ENCODE measurements at regions not wholly inside any gene's neighbourhood (a gene's known extent, or its start where the extent isn't known, plus 50 kb on each side); places are given as distances from the start of the nearest gene placed in this dataset.

- no peak for DNase-seq
- WGBS (ENCODE audit: insufficient coverage), result 86% methylated on average over 1 of the region's 1 CpG
- H3K4me1 ChIP-seq (ENCODE audit: control insufficient read depth, insufficient read depth, low read length), result no peaks in the 10 kb centered on the region
- H3K27me3 ChIP-seq (ENCODE audit: control insufficient read depth, insufficient read depth, low read length), result no peaks in the 10 kb centered on the region
- H3K4me3 ChIP-seq (ENCODE audit: low read length), result no peak overlapping the region
- H3K36me3 ChIP-seq (ENCODE audit: control insufficient read depth, insufficient read depth, low read length), result no peaks in the 10 kb centered on the region
- H3K27ac ChIP-seq (ENCODE audit: low read length), result no peak overlapping the region
- H3K9me3 ChIP-seq (replicated peaks; ENCODE audit: control insufficient read depth, low read depth, low read length), result peaks cover 5% of the 10 kb centered on the region
Measured at GRCh38 chr3:40639006-40639405, 114.2 kb downstream of the ZNF621 start.

DNA sequence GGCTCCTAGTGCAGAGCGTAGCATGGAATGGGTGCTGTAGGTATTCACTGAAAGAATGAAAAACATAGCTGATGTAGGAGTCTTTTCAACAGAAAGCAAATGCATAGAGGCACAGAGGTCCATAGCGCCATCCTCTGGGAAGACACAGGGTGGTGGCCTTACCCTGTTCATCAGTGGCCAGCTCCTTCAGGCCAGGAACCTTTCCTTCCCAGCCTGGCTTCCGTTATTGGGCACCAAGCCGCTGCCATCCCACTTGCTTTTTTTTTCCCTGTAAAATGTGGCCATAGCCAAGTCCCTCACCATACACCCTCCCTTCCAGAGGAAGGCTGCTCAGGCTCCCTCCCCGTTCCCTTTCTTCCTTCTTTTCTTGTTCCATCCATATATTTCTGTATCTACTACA lies 118.1 kb downstream of the ZNF621 start:
- no peak for DNase-seq
- H3K27ac ChIP-seq (ENCODE audit: low read length), result no peak overlapping the region
- 88% methylated on average over 4 of the region's 5 CpGs for WGBS (ENCODE audit: insufficient coverage)
- no peaks in the 10 kb centered on the region for H3K36me3 ChIP-seq (ENCODE audit: control insufficient read depth, insufficient read depth, low read length)
- no peak overlapping the region for H3K4me3 ChIP-seq (ENCODE audit: low read length)
- no peaks in the 10 kb centered on the region for H3K27me3 ChIP-seq (ENCODE audit: control insufficient read depth, insufficient read depth, low read length)
- H3K4me1 ChIP-seq (ENCODE audit: control insufficient read depth, insufficient read depth, low read length), result peaks cover 5% of the 10 kb centered on the region
- H3K9me3 ChIP-seq (replicated peaks; ENCODE audit: control insufficient read depth, low read depth, low read length), result no peaks in the 10 kb centered on the region

- no peak overlapping the region for H3K4me3 ChIP-seq (ENCODE audit: low read length)
- peaks cover 2% of the 10 kb centered on the region for H3K9me3 ChIP-seq (replicated peaks; ENCODE audit: control insufficient read depth, low read depth, low read length)
- H3K27ac ChIP-seq (ENCODE audit: low read length), result peak overlapping the region; percentile 38
- no peaks in the 10 kb centered on the region for H3K36me3 ChIP-seq (ENCODE audit: control insufficient read depth, insufficient read depth, low read length)
- peaks cover 5% of the 10 kb centered on the region for H3K4me1 ChIP-seq (ENCODE audit: control insufficient read depth, insufficient read depth, low read length)
- no peaks in the 10 kb centered on the region for H3K27me3 ChIP-seq (ENCODE audit: control insufficient read depth, insufficient read depth, low read length)
- WGBS (ENCODE audit: insufficient coverage), result 43% methylated on average over 3 of the region's 3 CpGs
- peak; percentile 46 for DNase-seq
Measured at GRCh38 chr3:40645883-40646282, 121.1 kb downstream of the ZNF621 start.

DNA sequence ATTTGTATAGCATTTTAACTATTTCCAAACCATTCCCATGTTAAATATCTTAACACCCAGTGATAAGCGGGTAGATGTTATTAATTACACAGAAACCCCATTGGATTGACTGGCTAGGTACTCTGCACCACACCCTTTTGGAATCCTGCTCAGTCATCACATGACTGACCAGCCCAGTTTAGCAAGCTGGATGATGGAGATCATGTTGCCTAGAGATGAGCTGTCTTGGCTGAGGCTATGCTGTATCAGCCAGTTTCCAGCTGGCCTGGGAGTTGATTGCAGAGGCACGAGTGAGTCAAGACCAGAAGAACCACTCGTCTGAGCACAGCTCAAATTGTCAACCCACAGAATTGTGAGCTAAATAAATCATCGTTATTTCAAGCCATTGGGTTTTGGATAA lies 124.6 kb downstream of the ZNF621 start:
- 100% methylated on average over 1 of the region's 4 CpGs for WGBS (ENCODE audit: insufficient coverage)
- H3K4me1 ChIP-seq (ENCODE audit: control insufficient read depth, insufficient read depth, low read length), result peaks cover 5% of the 10 kb centered on the region
- DNase-seq, result no peak
- H3K27ac ChIP-seq (ENCODE audit: low read length), result no peak overlapping the region
- no peak overlapping the region for H3K4me3 ChIP-seq (ENCODE audit: low read length)
- peaks cover 2% of the 10 kb centered on the region for H3K9me3 ChIP-seq (replicated peaks; ENCODE audit: control insufficient read depth, low read depth, low read length)
- no peaks in the 10 kb centered on the region for H3K27me3 ChIP-seq (ENCODE audit: control insufficient read depth, insufficient read depth, low read length)
- no peaks in the 10 kb centered on the region for H3K36me3 ChIP-seq (ENCODE audit: control insufficient read depth, insufficient read depth, low read length)

DNA sequence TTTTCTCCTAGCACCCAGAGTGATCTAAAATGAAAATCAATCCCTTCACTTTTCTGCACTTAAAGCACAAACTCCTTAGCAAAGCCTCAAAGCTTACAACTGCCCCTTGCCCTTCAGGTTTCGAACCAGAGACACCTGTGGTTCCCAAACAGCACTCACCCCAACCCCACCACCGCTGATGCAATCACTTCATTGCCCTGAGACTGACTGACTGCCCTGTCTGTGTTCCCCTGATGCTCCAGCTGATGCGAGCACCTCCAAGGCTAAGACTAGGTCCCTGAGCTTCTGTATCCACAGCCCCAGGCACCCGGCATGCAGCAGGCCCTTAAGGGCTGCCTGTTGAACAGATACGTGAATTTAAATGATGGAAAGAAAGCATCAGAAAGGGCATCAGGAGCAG lies 127.3 kb downstream of the ZNF621 start:
- H3K27me3 ChIP-seq (ENCODE audit: control insufficient read depth, insufficient read depth, low read length), result no peaks in the 10 kb centered on the region
- no peaks in the 10 kb centered on the region for H3K4me1 ChIP-seq (ENCODE audit: control insufficient read depth, insufficient read depth, low read length)
- H3K4me3 ChIP-seq (ENCODE audit: low read length), result no peak overlapping the region
- no peaks in the 10 kb centered on the region for H3K36me3 ChIP-seq (ENCODE audit: control insufficient read depth, insufficient read depth, low read length)
- DNase-seq, result no peak
- 83% methylated on average over 5 of the region's 5 CpGs for WGBS (ENCODE audit: insufficient coverage)
- H3K27ac ChIP-seq (ENCODE audit: low read length), result no peak overlapping the region
- H3K9me3 ChIP-seq (replicated peaks; ENCODE audit: control insufficient read depth, low read depth, low read length), result peaks cover 2% of the 10 kb centered on the region

DNA sequence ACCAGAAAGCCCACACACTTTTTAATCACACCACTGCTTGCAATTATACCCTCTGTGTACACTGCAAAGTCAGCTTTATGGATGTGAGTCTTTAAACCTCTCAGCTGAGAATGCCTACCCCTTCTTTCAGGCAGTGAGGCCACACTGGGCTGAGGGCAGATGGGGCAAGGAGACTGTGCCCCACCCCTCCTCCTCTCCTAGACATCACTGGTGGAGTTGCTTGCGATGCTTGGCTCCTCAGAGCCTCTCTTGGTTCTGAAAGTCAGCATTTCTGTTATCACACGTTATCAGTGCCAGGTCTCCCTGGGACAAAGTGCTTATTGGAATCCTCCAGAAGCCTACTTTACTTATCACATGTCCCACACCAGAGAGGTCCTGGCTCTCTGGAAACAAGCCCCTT lies 128.2 kb downstream of the ZNF621 start:
- no peaks in the 10 kb centered on the region for H3K36me3 ChIP-seq (ENCODE audit: control insufficient read depth, insufficient read depth, low read length)
- WGBS (ENCODE audit: insufficient coverage), result 68% methylated on average over 2 of the region's 2 CpGs
- no peaks in the 10 kb centered on the region for H3K27me3 ChIP-seq (ENCODE audit: control insufficient read depth, insufficient read depth, low read length)
- H3K4me1 ChIP-seq (ENCODE audit: control insufficient read depth, insufficient read depth, low read length), result no peaks in the 10 kb centered on the region
- no peak overlapping the region for H3K4me3 ChIP-seq (ENCODE audit: low read length)
- no peak for DNase-seq
- peaks cover 2% of the 10 kb centered on the region for H3K9me3 ChIP-seq (replicated peaks; ENCODE audit: control insufficient read depth, low read depth, low read length)
- no peak overlapping the region for H3K27ac ChIP-seq (ENCODE audit: low read length)

DNA sequence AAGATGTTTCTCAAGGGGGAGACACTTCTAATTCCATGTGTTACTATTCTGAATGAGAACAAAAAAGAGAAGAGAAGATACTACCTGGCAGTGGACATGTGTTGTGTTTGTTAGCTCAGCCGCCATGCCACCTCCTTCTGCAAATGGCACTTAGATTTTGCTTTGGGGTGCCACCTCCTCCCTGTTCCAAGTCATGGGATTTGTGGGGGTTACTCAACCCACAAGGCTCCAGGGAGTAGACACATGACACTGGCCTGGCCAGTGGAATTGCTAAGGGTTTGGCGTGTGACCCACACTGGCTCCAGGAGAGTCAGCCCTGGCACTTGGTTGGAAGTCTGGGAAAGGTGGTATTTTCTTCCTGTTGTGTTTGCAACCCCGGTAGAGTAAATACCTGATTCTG lies 129.1 kb downstream of the ZNF621 start:
- WGBS (ENCODE audit: insufficient coverage), result 83% methylated on average over 2 of the region's 3 CpGs
- peaks cover 2% of the 10 kb centered on the region for H3K9me3 ChIP-seq (replicated peaks; ENCODE audit: control insufficient read depth, low read depth, low read length)
- no peaks in the 10 kb centered on the region for H3K36me3 ChIP-seq (ENCODE audit: control insufficient read depth, insufficient read depth, low read length)
- no peak overlapping the region for H3K4me3 ChIP-seq (ENCODE audit: low read length)
- H3K27me3 ChIP-seq (ENCODE audit: control insufficient read depth, insufficient read depth, low read length), result no peaks in the 10 kb centered on the region
- no peaks in the 10 kb centered on the region for H3K4me1 ChIP-seq (ENCODE audit: control insufficient read depth, insufficient read depth, low read length)
- no peak for DNase-seq
- H3K27ac ChIP-seq (ENCODE audit: low read length), result no peak overlapping the region

DNA sequence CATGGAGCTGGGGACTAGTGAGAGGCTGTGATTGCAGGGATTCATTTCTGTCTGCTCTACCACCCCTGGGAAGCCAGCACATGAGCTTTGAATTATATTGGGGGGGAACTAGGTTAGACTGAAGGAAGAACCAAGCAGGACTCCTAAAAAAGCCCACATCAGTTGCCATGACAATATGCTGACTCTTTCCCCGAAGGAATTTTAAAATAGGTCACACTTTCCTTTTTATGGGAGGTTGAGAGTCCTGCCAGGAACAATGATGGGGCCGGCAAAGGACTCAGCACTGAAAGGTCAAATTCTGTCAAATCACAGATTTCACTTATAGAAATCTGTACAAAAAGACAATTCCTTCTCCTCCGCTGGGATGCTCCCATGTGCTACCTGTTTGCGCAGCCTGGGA lies 130.8 kb downstream of the ZNF621 start:
- no peak overlapping the region for H3K27ac ChIP-seq (ENCODE audit: low read length)
- no peak overlapping the region for H3K4me3 ChIP-seq (ENCODE audit: low read length)
- H3K27me3 ChIP-seq (ENCODE audit: control insufficient read depth, insufficient read depth, low read length), result no peaks in the 10 kb centered on the region
- DNase-seq, result peak; percentile 59
- WGBS (ENCODE audit: insufficient coverage), result no CpG with 5 or more reads among the region's 4 CpGs
- no peaks in the 10 kb centered on the region for H3K9me3 ChIP-seq (replicated peaks; ENCODE audit: control insufficient read depth, low read depth, low read length)
- H3K36me3 ChIP-seq (ENCODE audit: control insufficient read depth, insufficient read depth, low read length), result no peaks in the 10 kb centered on the region
- no peaks in the 10 kb centered on the region for H3K4me1 ChIP-seq (ENCODE audit: control insufficient read depth, insufficient read depth, low read length)

- Histone ChIP-seq H3K4me1 (ENCODE audit: control insufficient read depth, insufficient read depth, low read length) (no peaks in the 10 kb centered on the region), H3K9me3 (replicated peaks; ENCODE audit: control insufficient read depth, low read depth, low read length) (no peaks in the 10 kb centered on the region), H3K36me3 (ENCODE audit: control insufficient read depth, insufficient read depth, low read length) (no peaks in the 10 kb centered on the region), H3K27me3 (ENCODE audit: control insufficient read depth, insufficient read depth, low read length) (no peaks in the 10 kb centered on the region), H3K27ac (ENCODE audit: low read length) (no peak overlapping the region), H3K4me3 (ENCODE audit: low read length) (no peak overlapping the region)
- no peak for DNase-seq
- no CpG with 5 or more reads among the region's 3 CpGs for WGBS (ENCODE audit: insufficient coverage)
Measured at GRCh38 chr3:40657623-40658022, 132.9 kb downstream of the ZNF621 start.

DNA sequence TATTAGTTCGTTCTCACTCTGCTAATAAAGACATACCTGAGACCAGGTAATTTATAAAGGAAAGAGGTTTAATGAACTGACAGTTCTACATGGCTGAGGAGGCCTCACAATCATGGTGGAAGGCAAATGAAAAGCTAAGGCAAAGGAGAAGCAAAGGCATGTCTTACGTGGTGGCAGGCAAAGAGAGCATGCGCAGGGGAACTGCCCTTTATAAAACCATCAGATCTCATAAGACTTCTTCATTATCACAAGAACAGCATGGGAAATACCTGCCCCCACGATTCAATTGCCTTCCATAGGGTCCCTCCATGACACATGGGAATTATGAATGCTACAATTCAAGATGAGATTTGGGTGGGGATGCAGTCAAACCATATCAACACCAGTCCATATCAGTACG lies 133.5 kb downstream of the ZNF621 start:
- no peak overlapping the region for H3K4me3 ChIP-seq (ENCODE audit: low read length)
- no peaks in the 10 kb centered on the region for H3K27me3 ChIP-seq (ENCODE audit: control insufficient read depth, insufficient read depth, low read length)
- H3K36me3 ChIP-seq (ENCODE audit: control insufficient read depth, insufficient read depth, low read length), result no peaks in the 10 kb centered on the region
- WGBS (ENCODE audit: insufficient coverage), result no CpG with 5 or more reads among the region's 5 CpGs
- no peak for DNase-seq
- no peaks in the 10 kb centered on the region for H3K4me1 ChIP-seq (ENCODE audit: control insufficient read depth, insufficient read depth, low read length)
- no peak overlapping the region for H3K27ac ChIP-seq (ENCODE audit: low read length)
- no peaks in the 10 kb centered on the region for H3K9me3 ChIP-seq (replicated peaks; ENCODE audit: control insufficient read depth, low read depth, low read length)

GRCh38 chr3:40660554-40660953 lies 135.8 kb downstream of the ZNF621 start:
- Histone ChIP-seq H3K27ac (ENCODE audit: low read length) (no peak overlapping the region), H3K4me1 (ENCODE audit: control insufficient read depth, insufficient read depth, low read length) (no peaks in the 10 kb centered on the region), H3K4me3 (ENCODE audit: low read length) (no peak overlapping the region), H3K27me3 (ENCODE audit: control insufficient read depth, insufficient read depth, low read length) (no peaks in the 10 kb centered on the region), H3K36me3 (ENCODE audit: control insufficient read depth, insufficient read depth, low read length) (no peaks in the 10 kb centered on the region), H3K9me3 (replicated peaks; ENCODE audit: control insufficient read depth, low read depth, low read length) (no peaks in the 10 kb centered on the region)
- WGBS (ENCODE audit: insufficient coverage), result no CpG with 5 or more reads among the region's 1 CpG
- peak; percentile 14 for DNase-seq

Measured in muscle of leg (tissue), 3 donors.